Prostate gland (tissue), 2 donors: ENCODE measurements at regions not wholly inside any gene's neighbourhood (a gene's known extent, or its start where the extent isn't known, plus 50 kb on each side); places are given as distances from the start of the nearest gene placed in this dataset.

Source experiments
- DNase-seq: peaks from one replicate; pipeline ENCODE4 v3.0.0-alpha.2; 2019; ENCODE audit warnings: low spot score
- H3K27ac ChIP-seq, 2 donors: fragments of 200-600 bp; sonication (generic); 2 replicates each; pipeline ENCODE4 v1.5.1; 2017 to 2019
- H3K27me3 ChIP-seq: fragments of 200-600 bp; sonication (generic); replicated peaks from 2 replicates; pipeline ENCODE4 v1.5.1; 2019; ENCODE audit not compliant: insufficient read depth
- H3K36me3 ChIP-seq, 2 donors: fragments of 200-600 bp; sonication (generic); 1 replicate in 1 of 2; 2 replicates in 1 of 2; pipeline versions ENCODE4 v1.5.1 to v1.8.1; 2017 to 2019
- H3K4me1 ChIP-seq: fragments of 200-600 bp; sonication (generic); replicated peaks from 2 replicates; pipeline ENCODE4 v1.5.1; 2019
- H3K4me3 ChIP-seq, 2 donors: fragments of 200-600 bp; sonication (generic); 2 replicates each; pipeline ENCODE4 v1.5.1; 2017 to 2019
- H3K9me3 ChIP-seq: fragments of 200-600 bp; sonication (generic); 2 replicates; pipeline ENCODE4 v1.5.1; 2017
- POLR2A ChIP-seq: fragments of 450-650 bp; IDR thresholded peaks from one replicate; pipeline ENCODE4 v1.6.1; 2016; ENCODE audit warnings: antibody characterized with exemption, mild to moderate bottlenecking
- POLR2AphosphoS5 ChIP-seq: sonication (generic); formaldehyde crosslinking; IDR thresholded peaks from one replicate; pipeline ENCODE4 v1.6.1; 2017; ENCODE audit warnings: antibody characterized with exemption
- WGBS: methylation state at CpG from one replicate; pipeline ENCODE4 v1.1.5; 2018; 5-methylcytosine and 5-hydroxymethylcytosine counted together
- intact Hi-C: fragments of 100-400 bp; cut with DNase I; formaldehyde crosslinking; loops from one replicate; pipeline ENCODE4 v1.14.2; 2022
- TF ChIP-seq, protein P1 (sequence below), 4 experiments: fragments of 200-600 bp in 2 of 4; fragments of 450-650 bp in 2 of 4; sonication (generic) in 2 of 4; IDR thresholded peaks; 1 replicate in 3 of 4; 2 replicates in 1 of 4; pipeline ENCODE4 v1.5.1; 2016 to 2019; ENCODE audit warnings: antibody characterized with exemption in 4 of 4, mild to moderate bottlenecking in 2 of 4, moderate library complexity in 2 of 4

GRCh38 chr9:38333047-38333446 lies 59.5 kb upstream of the ALDH1B1 start:
- TF ChIP-seq, protein P1, sequence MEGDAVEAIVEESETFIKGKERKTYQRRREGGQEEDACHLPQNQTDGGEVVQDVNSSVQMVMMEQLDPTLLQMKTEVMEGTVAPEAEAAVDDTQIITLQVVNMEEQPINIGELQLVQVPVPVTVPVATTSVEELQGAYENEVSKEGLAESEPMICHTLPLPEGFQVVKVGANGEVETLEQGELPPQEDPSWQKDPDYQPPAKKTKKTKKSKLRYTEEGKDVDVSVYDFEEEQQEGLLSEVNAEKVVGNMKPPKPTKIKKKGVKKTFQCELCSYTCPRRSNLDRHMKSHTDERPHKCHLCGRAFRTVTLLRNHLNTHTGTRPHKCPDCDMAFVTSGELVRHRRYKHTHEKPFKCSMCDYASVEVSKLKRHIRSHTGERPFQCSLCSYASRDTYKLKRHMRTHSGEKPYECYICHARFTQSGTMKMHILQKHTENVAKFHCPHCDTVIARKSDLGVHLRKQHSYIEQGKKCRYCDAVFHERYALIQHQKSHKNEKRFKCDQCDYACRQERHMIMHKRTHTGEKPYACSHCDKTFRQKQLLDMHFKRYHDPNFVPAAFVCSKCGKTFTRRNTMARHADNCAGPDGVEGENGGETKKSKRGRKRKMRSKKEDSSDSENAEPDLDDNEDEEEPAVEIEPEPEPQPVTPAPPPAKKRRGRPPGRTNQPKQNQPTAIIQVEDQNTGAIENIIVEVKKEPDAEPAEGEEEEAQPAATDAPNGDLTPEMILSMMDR (IDR thresholded peaks at IDR 0.05) = no peak
- TF ChIP-seq POLR2A (no peak), POLR2AphosphoS5 (no peak)
- intact Hi-C loops = loop anchor here (10.0 kb wide), 1 partner anchor 188 kb away; no protein-coding TSS in a partner anchor
- no peak overlapping the region for H3K27ac ChIP-seq
- H3K9me3 ChIP-seq = no peaks in the 10 kb centered on the region
- H3K27me3 ChIP-seq = no peaks in the 10 kb centered on the region
- no peak overlapping the region for H3K4me3 ChIP-seq
- H3K4me1 ChIP-seq = no peaks in the 10 kb centered on the region
- DNase-seq = no peak
- H3K36me3 ChIP-seq = no peaks in the 10 kb centered on the region
- 71% methylated on average over 5 of the region's 5 CpGs for WGBS

DNA sequence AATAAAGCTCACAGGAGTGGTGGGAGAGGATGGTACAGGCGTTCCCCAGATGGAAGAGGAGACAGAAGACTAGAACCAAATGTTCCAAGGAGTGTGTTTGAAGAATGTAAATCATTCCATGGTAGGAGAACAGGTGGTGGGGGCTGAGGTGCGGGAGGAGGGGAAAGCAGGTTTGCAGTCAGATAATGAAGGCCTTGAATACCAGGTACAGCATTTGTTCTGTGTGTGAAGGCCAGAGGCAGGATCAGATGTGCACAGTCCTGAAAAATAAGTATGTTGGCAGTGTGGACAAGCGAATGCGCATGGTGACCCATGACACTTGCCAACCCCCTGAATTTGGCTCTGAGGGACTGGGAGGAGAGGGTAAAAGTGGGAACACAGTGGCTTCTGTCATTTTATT lies 59.9 kb upstream of the ALDH1B1 start:
- no peaks in the 10 kb centered on the region for H3K36me3 ChIP-seq
- no peaks in the 10 kb centered on the region for H3K9me3 ChIP-seq
- 88% methylated on average over 4 of the region's 4 CpGs for WGBS
- H3K4me3 ChIP-seq = no peak overlapping the region
- no peaks in the 10 kb centered on the region for H3K27me3 ChIP-seq
- no peak overlapping the region for H3K27ac ChIP-seq
- DNase-seq = no peak
- intact Hi-C loops = loop anchor here (10.0 kb wide), 1 partner anchor 188 kb away; no protein-coding TSS in a partner anchor
- H3K4me1 ChIP-seq = no peaks in the 10 kb centered on the region
- TF ChIP-seq POLR2A (no peak), POLR2AphosphoS5 (no peak)
- TF ChIP-seq, protein P1 (IDR thresholded peaks at IDR 0.05) = no peak

GRCh38 chr9:38331141-38331540 lies 61.4 kb upstream of the ALDH1B1 start:
- intact Hi-C loops = loop anchor here (10.0 kb wide), 1 partner anchor 186 kb away; no protein-coding TSS in a partner anchor
- no peaks in the 10 kb centered on the region for H3K4me1 ChIP-seq
- H3K27ac ChIP-seq = no peak overlapping the region
- H3K4me3 ChIP-seq = no peak overlapping the region
- 90% methylated on average over 8 of the region's 8 CpGs for WGBS
- TF ChIP-seq POLR2A = no peak
- TF ChIP-seq POLR2AphosphoS5 = no peak
- TF ChIP-seq, protein P1 (IDR thresholded peaks at IDR 0.05) = no peak
- no peaks in the 10 kb centered on the region for H3K36me3 ChIP-seq
- no peak for DNase-seq
- no peaks in the 10 kb centered on the region for H3K9me3 ChIP-seq
- no peaks in the 10 kb centered on the region for H3K27me3 ChIP-seq

DNA sequence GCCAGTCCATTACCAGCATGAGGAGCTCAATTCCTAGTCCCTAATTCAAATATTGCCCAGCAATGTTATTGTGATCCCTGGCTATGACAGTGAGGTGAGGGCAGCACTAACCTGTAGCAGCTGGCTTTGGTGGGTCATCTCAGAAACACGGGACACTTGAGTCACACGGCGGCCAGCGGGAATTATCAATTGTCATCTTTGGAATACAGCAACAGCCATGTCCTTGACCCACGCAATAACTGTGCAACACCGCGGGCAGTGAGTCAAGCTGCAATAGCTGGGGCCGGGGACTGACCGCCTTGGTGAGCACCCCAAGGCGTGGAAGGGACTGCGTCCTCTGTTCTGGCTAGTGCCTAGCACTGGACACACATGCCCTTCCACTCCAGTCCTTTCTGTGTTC lies 62.5 kb upstream of the ALDH1B1 start:
- intact Hi-C loops = loop anchor here (10.0 kb wide), 1 partner anchor 185 kb away; no protein-coding TSS in a partner anchor
- WGBS = 87% methylated on average over 11 of the region's 11 CpGs
- H3K4me1 ChIP-seq = no peaks in the 10 kb centered on the region
- no peaks in the 10 kb centered on the region for H3K36me3 ChIP-seq
- no peak for TF ChIP-seq POLR2AphosphoS5
- no peak for TF ChIP-seq POLR2A
- TF ChIP-seq, protein P1 (IDR thresholded peaks at IDR 0.05) = no peak
- no peak overlapping the region for H3K27ac ChIP-seq
- DNase-seq = no peak
- H3K4me3 ChIP-seq = no peak overlapping the region
- no peaks in the 10 kb centered on the region for H3K27me3 ChIP-seq
- no peaks in the 10 kb centered on the region for H3K9me3 ChIP-seq

GRCh38 chr9:38328765-38329164 lies 63.7 kb upstream of the ALDH1B1 start:
- 81% methylated on average over 1 of the region's 1 CpG for WGBS
- no peak for TF ChIP-seq POLR2AphosphoS5
- TF ChIP-seq, protein P1 (IDR thresholded peaks at IDR 0.05) = no peak
- TF ChIP-seq POLR2A = no peak
- Histone ChIP-seq H3K27ac (no peak overlapping the region), H3K27me3 (no peaks in the 10 kb centered on the region), H3K4me3 (no peak overlapping the region), H3K36me3 (no peaks in the 10 kb centered on the region), H3K9me3 (no peaks in the 10 kb centered on the region), H3K4me1 (no peaks in the 10 kb centered on the region)
- DNase-seq = no peak
- intact Hi-C loops = no loop called here
